ENCODE measurements at regions not wholly inside any gene's neighbourhood (a gene's known extent, or its start where the extent isn't known, plus 50 kb on each side); places are given as distances from the start of the nearest gene placed in this dataset.
"Not testable (repeated sequence)": the region's sequence is repeated elsewhere in the genome, so short reads cannot be mapped to it uniquely, and the experiment has no call there.

DNA sequence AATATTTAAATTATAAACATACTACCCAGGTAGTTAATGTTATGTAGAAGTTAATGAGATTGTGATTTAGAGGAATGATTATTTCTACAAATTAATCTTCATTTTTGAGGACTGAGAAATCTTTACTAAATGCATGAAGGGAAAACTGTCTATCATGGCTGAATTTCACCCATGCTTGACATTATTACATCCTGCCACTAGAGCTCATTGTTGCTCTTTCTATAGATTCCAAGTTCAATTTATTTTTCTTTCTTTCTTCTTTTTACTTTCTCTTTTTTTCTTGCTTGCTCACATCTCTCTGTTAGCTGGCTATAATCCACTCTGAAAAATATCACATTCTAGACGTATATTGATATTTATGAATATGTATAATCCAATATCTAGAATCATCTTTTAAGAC lies 505.0 kb upstream of the KLHL1 start:
- DNase-seq, result no peak

- DNase-seq, result no peak
Observed at GRCh38 chr13:70612881-70613280, 504.6 kb upstream of the KLHL1 start.

GRCh38 chr13:70604448-70604847 lies 496.2 kb upstream of the KLHL1 start:
- DNase-seq, result no peak

DNA sequence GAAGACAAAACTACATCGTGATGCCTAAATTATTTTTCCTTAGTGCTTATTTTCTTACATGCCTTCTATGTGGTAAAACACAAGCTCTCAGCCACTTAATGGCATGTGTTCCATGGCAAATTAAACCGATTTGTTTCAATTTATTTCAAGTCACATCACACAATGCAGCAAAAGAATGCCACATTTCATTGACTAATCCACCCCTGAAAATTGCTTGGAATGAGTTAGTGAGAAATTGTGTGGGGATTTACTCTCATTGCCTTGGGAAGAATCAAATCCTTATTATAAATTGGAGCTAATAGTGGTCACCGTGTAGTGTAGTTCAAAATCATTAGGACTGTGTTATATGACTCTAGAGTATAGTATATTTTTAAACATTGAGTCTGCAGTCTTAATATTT lies 485.5 kb upstream of the KLHL1 start:
- DNase-seq, result no peak

- no peak for DNase-seq
Observed at GRCh38 chr13:70585109-70585508, 476.9 kb upstream of the KLHL1 start.

DNA sequence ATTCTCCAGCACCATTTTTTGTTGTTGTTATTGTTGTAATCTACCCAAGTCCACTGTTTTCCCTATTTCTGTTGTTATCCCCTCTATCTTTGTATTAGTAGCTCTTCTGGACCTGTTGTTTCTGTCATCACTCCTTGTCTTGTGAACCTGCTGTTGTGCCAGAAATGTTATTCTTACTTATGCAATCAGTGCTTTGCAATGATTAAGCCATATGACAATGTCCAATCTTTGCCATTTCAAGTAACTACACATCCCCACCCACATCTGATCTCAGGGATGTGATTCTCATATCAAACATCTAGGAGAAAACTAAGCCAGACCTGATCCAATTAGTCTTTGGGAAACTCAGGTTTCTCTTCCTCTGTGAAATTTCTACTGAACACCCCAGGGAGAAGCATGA lies 472.6 kb upstream of the KLHL1 start:
- no peak for DNase-seq

- DNase-seq, result no peak
Observed at GRCh38 chr13:70579941-70580340, 471.7 kb upstream of the KLHL1 start.

GRCh38 chr13:70571221-70571620 lies 463.0 kb upstream of the KLHL1 start:
- no peak for DNase-seq

DNA sequence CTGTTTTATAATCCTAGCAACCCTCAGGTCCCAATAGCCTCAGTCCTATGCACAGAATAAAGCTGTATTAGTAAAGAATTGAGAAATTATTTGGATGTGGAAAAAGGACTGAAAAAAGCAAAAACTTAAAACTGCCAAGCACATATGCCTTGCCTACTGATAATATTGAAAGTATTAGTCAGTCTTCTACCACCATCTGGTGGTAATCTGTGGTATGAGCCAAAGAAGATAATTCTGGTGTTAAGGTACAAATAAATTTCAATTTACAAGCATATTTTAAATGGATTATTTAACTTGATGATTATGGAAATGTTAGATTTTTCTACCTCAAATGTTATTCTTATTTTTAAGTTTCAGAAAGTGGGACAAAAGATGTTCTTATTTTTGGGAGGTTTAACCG lies 460.3 kb upstream of the KLHL1 start:
- no peak for DNase-seq

DNA sequence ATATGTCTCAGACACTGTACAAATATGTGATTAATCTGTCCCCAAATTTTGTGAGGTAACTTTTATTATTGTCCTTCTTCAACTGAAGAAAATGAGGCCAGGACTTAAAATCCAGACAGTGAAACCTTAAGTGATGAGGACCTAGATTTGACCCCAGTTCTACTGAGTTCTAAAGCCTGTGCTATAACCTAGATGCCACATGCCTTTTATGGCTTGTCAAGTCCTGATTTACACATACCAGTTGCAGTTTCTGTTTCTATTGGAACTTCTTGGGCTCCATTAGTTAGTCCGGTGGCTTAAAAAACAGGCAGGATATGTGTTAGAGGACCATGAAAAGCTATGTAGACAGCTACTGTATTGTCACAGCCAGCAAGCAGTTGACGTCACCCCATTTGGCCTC lies 436.5 kb upstream of the KLHL1 start:
- no peak for DNase-seq

- no peak for DNase-seq
Observed at GRCh38 chr13:70541451-70541850, 433.2 kb upstream of the KLHL1 start.

- no peak for DNase-seq
Observed at GRCh38 chr13:70534466-70534865, 426.2 kb upstream of the KLHL1 start.

DNA sequence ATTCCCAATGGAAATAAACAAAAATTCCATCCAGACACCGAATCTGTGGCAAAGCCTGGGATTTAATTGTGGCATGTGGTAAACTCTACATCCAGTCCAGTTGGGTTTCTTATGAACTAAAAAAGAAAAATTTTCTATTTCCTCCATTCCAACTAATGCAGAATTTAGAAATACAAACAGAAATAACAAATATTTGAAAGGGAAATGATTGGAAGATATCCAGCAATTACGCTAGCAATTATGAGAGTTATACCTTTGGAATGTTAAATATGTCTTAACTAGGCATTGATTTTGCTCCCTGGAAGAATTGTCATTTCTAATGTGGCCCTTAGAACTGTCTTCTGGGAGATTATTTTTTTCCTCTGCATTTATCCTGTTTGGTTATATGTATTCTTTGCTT lies 421.4 kb upstream of the KLHL1 start:
- DNase-seq, result no peak

DNA sequence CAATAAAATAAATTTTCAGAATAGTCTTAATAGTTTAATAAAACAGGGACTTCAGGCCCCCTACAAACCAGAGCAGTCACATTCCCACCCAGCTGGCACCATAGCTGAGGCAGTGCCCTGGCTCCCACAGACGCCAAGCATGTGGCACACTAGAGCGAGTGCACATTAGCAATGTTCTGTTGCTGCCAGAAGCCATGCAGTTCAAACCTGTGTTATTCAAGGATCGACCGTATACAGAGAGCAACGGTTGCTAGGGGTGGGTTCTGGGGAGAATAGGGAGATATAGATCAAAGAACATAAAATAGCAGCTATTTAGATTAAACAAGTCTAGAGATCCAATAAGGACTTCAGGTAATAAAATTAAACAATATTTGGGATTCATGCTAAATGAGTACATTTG lies 419.3 kb upstream of the KLHL1 start:
- no peak for DNase-seq

DNA sequence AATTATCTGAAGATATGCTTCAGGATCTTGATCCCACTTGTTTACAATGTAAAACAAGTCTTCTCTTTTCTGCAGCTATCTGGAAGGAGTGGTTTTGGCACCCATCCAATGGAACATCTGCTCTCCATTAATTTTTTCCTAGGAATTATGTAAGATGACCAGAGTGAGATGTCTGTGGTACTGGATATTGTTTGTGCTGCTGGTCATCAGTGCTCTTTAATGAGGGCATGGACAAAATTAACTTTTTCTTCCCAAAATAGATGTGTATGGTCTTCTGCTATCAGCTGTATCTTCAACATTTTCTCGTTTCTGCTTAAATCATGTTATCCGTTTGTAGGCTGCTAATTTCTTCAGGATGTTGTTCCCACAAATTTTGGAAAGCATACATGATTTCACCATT lies 415.4 kb upstream of the KLHL1 start:
- no peak for DNase-seq

DNA sequence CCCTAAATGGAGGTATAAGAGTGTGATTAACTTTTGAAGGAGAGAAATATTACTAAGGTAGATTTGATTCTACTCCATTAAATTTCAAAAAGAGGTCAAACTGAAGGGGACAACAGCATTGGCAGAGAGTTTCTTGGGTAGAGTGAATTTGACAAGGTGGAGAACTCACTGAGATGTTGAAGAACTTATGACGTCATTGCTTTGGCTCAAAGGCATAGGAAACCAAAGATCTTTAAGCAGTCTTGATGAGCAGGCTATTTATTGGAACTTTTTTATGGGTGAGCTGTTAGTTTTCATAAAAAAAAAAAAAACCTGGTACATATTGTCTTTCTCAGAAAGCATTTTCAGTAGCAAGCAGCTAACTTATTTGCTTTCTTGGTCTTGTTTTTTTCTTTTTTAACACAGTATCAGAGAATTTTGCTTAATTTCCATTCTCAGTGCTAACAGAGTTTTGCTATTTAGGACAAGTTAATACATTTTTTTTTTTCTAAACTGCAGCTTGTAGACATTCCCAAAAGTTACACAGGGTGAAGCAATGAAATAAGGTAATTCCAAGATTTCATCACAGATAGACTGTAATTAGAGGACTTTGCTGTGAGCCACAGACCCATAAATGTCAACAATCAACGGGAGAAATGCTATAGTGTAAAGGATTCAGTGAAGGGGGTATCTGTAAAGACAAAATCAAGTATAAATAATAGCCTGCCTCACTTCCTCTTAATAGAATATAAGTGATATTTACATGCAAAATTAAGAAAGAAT lies 412.2 kb upstream of the KLHL1 start:
- DNase-seq, result no peak

DNA sequence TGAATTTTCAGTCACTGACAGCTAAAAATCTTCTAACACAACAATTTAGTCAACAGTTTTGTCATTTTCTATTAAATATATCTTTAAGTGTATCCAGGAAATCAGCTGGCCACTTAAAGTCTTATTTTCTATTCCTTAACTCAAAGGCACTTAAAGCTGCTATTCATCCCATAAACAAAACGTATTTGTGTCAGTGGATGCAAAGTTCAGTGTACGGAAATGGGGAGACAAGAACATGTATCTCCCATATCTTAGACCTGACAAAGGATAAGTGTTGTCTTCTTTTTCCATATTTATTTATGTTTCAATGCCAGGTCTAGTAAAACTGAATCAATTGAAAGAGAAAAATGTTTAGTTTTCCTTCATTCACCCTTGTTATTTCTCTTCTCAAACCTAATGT lies 409.8 kb upstream of the KLHL1 start:
- no peak for DNase-seq

DNA sequence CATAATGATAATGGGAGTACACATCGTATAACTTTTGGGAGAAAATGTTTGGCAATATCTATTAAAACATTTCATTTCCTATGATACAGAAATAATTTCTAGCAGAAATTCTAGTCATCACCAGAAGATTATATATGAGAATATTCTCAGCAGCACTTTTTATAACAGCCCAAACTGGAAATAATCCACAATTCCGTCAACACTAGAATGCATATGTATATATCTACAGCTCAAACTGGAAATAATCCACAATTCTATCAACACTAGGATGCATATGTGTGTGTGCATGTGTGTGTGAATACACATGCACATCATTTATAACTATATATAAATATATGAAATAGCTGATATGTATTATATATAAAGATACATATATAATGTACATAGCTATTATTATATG lies 408.0 kb upstream of the KLHL1 start:
- no peak for DNase-seq

DNA sequence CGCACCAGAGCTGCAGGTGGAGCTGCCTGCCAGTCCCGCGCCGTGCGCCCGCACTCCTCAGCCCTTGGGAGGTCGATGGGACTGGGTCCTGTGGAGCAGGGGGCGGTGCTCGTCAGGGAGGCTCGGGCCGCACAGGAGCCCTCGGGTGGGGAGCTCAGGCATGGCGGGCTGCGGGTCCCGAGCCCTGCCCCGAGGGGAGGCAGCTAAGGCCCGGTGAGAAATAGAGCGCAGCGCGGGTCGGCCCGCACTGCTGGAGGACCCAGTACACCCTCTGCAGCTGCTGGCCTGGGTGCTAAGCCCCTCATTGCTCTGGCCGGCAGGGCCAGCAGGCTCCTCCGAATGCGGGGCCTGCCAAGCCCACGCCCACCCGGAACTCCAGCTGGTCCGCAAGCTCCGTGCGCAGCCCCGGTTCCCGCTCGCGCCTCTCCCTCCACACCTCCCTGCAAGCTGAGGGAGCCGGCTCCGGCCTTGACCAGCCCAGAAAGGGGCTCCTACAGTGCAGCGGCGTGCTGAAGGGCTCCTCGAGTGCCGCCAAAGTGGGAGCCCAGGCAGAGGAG lies 403.7 kb upstream of the KLHL1 start:
- DNase-seq, result not testable (repeated sequence)

- no peak for DNase-seq
Observed at GRCh38 chr13:70505809-70506208, 397.6 kb upstream of the KLHL1 start.

GRCh38 chr13:70502944-70503343 lies 394.7 kb upstream of the KLHL1 start:
- DNase-seq, result no peak

DNA sequence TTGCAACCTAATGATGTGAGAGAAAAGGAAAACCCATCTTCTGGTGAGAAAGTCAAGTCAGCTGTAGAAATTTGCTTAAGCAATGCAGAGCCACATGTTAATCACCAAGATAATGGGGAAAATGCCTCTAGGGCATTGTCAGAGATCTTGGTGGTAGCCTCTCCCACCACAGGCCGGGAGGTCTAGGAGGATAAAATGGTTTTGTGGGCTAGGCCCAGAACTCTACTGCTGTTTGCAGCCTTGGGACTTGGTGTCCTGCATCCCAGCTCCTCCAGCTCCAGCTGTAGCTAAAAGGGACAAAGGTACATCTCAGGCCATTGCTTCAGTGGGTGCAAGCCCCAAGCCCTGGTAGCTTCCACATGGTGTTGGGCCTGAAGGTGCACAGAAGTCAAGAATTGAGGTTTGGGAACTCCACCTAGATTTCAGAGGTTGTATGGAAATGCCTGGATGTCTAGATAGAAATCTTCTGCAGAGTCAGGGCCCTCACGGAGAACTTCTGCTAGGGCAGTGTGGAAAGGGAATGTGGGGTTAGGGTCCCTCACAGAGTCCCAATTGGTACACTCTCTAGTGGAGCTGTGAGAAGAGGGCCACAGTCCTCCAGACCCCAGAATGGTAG lies 382.2 kb upstream of the KLHL1 start:
- no peak for DNase-seq

- no peak for DNase-seq
Observed at GRCh38 chr13:70484931-70485330, 376.7 kb upstream of the KLHL1 start.

GRCh38 chr13:70483599-70484276 lies 375.5 kb upstream of the KLHL1 start:
- no peak for DNase-seq

Measured in CD4-positive, alpha-beta T cell treated with Interleukin-1 beta for 1 hour (primary cell).